DMS 273 (cell line): ENCODE measurements at regions not wholly inside any gene's neighbourhood (a gene's known extent, or its start where the extent isn't known, plus 50 kb on each side); places are given as distances from the start of the nearest gene placed in this dataset.
A peak's percentile ranks its signal among the peaks of the same experiment; 100 is the strongest.
"Not testable (repeated sequence)": the region's sequence is repeated elsewhere in the genome, so short reads cannot be mapped to it uniquely, and the experiment has no call there.

Source experiments
- DNase-seq: peaks from one replicate; lab custom pipeline; 2025; ENCODE audit not compliant: unreplicated experiment; lab: John Stamatoyannopoulos, UW

- no peak for DNase-seq
These were observed 51.3 kb upstream of the MOCS2 start for GRCh38 chr5:53160895-53161294.

GRCh38 chr5:53161876-53162275 lies 52.3 kb upstream of the MOCS2 start:
- DNase-seq: no peak

- no peak for DNase-seq
These were observed 55.1 kb upstream of the MOCS2 start for GRCh38 chr5:53164478-53165165.

- no peak for DNase-seq
These were observed 56.0 kb upstream of the MOCS2 start for GRCh38 chr5:53165431-53166182.

GRCh38 chr5:53166183-53166495 lies 56.6 kb upstream of the MOCS2 start:
- no peak for DNase-seq

GRCh38 chr5:53167836-53168235 lies 58.3 kb upstream of the MOCS2 start:
- DNase-seq: no peak

- no peak for DNase-seq
These were observed 60.4 kb upstream of the MOCS2 start for GRCh38 chr5:53169933-53170332.

- peak; percentile 48 for DNase-seq
These were observed 61.3 kb upstream of the MOCS2 start for GRCh38 chr5:53170746-53171349.

GRCh38 chr5:53172073-53172472 lies 62.5 kb upstream of the MOCS2 start:
- DNase-seq: not testable (repeated sequence)

GRCh38 chr5:53172630-53173029 lies 63.1 kb upstream of the MOCS2 start:
- no peak for DNase-seq

- DNase-seq: no peak
These were observed 63.5 kb upstream of the MOCS2 start for GRCh38 chr5:53173083-53173482.

- no peak for DNase-seq
These were observed 69.3 kb upstream of the MOCS2 start for GRCh38 chr5:53178830-53179229.

- no peak for DNase-seq
These were observed 70.1 kb upstream of the MOCS2 start for GRCh38 chr5:53179691-53180090.

GRCh38 chr5:53180538-53180937 lies 71.0 kb upstream of the MOCS2 start:
- DNase-seq: no peak

- DNase-seq: no peak
These were observed 71.4 kb upstream of the MOCS2 start for GRCh38 chr5:53180991-53181390.

- DNase-seq: no peak
These were observed 74.3 kb upstream of the MOCS2 start for GRCh38 chr5:53183880-53184279.

- DNase-seq: no peak
These were observed 82.1 kb upstream of the MOCS2 start for GRCh38 chr5:53191548-53192165.

GRCh38 chr5:53194086-53194485 lies 84.5 kb upstream of the MOCS2 start:
- no peak for DNase-seq

- no peak for DNase-seq
These were observed 90.3 kb upstream of the MOCS2 start for GRCh38 chr5:53199882-53200281.

- no peak for DNase-seq
These were observed 90.7 kb upstream of the MOCS2 start for GRCh38 chr5:53200306-53200705.

- DNase-seq: peak; percentile 12
These were observed 92.2 kb upstream of the MOCS2 start for GRCh38 chr5:53201746-53202145.

GRCh38 chr5:53206562-53206961 lies 97.0 kb upstream of the MOCS2 start:
- DNase-seq: no peak
